ENCODE measurements at regions not wholly inside any gene's neighbourhood (a gene's known extent, or its start where the extent isn't known, plus 50 kb on each side); places are given as distances from the start of the nearest gene placed in this dataset.

DNA sequence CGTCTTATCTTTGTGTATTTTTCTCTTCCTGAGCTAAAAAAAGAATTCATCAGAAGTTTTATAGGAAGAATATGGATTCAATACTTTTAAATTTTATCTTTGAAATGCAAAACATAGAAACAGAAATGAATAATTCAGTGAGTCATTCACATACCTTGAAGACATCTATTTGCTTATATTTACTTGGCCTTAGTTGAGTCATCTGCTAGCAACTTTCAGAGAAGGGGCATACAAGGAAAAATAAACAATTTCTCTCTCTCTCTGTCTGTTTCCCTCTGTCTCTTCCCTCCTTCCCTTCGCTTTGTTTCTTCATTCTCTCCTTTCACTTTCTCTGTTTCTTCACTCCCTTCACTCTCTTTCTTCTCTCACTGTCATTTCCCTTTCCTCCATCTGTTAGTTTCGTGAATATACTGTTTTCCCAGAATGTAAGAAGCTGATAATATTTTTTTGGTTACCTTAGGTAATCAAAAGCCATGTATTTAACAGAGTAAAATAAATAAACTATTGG, 477.2 kb downstream of the BRINP3 start:
- TF ChIP-seq, protein P1, sequence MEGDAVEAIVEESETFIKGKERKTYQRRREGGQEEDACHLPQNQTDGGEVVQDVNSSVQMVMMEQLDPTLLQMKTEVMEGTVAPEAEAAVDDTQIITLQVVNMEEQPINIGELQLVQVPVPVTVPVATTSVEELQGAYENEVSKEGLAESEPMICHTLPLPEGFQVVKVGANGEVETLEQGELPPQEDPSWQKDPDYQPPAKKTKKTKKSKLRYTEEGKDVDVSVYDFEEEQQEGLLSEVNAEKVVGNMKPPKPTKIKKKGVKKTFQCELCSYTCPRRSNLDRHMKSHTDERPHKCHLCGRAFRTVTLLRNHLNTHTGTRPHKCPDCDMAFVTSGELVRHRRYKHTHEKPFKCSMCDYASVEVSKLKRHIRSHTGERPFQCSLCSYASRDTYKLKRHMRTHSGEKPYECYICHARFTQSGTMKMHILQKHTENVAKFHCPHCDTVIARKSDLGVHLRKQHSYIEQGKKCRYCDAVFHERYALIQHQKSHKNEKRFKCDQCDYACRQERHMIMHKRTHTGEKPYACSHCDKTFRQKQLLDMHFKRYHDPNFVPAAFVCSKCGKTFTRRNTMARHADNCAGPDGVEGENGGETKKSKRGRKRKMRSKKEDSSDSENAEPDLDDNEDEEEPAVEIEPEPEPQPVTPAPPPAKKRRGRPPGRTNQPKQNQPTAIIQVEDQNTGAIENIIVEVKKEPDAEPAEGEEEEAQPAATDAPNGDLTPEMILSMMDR (IDR thresholded peaks at IDR 0.05 in 8 of 11, conservative IDR thresholded peaks at IDR 0.05 in 3 of 11) = no peak
- TF ChIP-seq POLR2A (IDR thresholded peaks at IDR 0.05) = no peak
- TF ChIP-seq POLR2AphosphoS5 (IDR thresholded peaks at IDR 0.05) = no peak
